RWPE1 (cell line): ENCODE measurements at regions not wholly inside any gene's neighbourhood (a gene's known extent, or its start where the extent isn't known, plus 50 kb on each side); places are given as distances from the start of the nearest gene placed in this dataset.

Source experiments
- CTCF ChIA-PET: fragments of 350-600 bp; sonication (Branson Sonifier 250); formaldehyde crosslinking; extraction: SDS; loops from one replicate; lab custom pipeline; 2021; lab: Yijun Ruan, JAX
- POLR2A ChIA-PET: fragments of 400-600 bp; formaldehyde crosslinking; extraction: SDS; loops from one replicate; lab custom pipeline; 2020; ENCODE audit warnings: antibody characterized with exemption; ENCODE audit not compliant: low non-redundant PET; lab: Yijun Ruan, JAX
- DNase-seq: peaks from one replicate; pipeline ENCODE4 v3.0.0; 2012; ENCODE audit warnings: low spot score
- H3K27ac ChIP-seq: fragments of 450-650 bp; 2 replicates; pipeline ENCODE4 v1.5.1; 2017
- CTCF ChIP-seq: fragments of 450-650 bp; conservative IDR thresholded peaks from 2 replicates; pipeline ENCODE4 v1.5.1; 2017; ENCODE audit warnings: low read depth, mild to moderate bottlenecking

- ChIA-PET CTCF (no interaction called here), POLR2A (no interaction called here)
- no peak overlapping the region for H3K27ac ChIP-seq
- TF ChIP-seq CTCF = no peak
- no peak for DNase-seq
These were observed 728.1 kb upstream of the GRM7 start for GRCh38 chr3:6132684-6133432.

- H3K27ac ChIP-seq = no peak overlapping the region
- ChIA-PET POLR2A (no interaction called here), CTCF (no interaction called here)
- no peak for TF ChIP-seq CTCF
- DNase-seq = no peak
These were observed 718.2 kb upstream of the GRM7 start for GRCh38 chr3:6142707-6143106.

GRCh38 chr3:6147883-6148282 is 713.0 kb upstream of the GRM7 start:
- ChIA-PET CTCF (no interaction called here), POLR2A (no interaction called here)
- no peak for TF ChIP-seq CTCF
- no peak overlapping the region for H3K27ac ChIP-seq
- DNase-seq = no peak

- POLR2A ChIA-PET = no interaction called here
- CTCF ChIA-PET = no interaction called here
These were observed 705.1 kb upstream of the GRM7 start for GRCh38 chr3:6155650-6156338.

GRCh38 chr3:6165951-6166350 is 695.0 kb upstream of the GRM7 start:
- DNase-seq = no peak
- TF ChIP-seq CTCF = no peak
- CTCF ChIA-PET = no interaction called here
- no peak overlapping the region for H3K27ac ChIP-seq
- POLR2A ChIA-PET = no interaction called here

More at GRCh38 chr3:6155650-6156338, 705.1 kb upstream of the GRM7 start:
- no peak overlapping the region for H3K27ac ChIP-seq
- no peak for DNase-seq
- no peak for TF ChIP-seq CTCF

- CTCF ChIA-PET = no interaction called here
- no peak for TF ChIP-seq CTCF
- no peak for DNase-seq
- POLR2A ChIA-PET = no interaction called here
- H3K27ac ChIP-seq = no peak overlapping the region
These were observed 692.7 kb upstream of the GRM7 start for GRCh38 chr3:6168256-6168655.
